GM12875 (cell line): ENCODE measurements at regions not wholly inside any gene's neighbourhood (a gene's known extent, or its start where the extent isn't known, plus 50 kb on each side); places are given as distances from the start of the nearest gene placed in this dataset.
"Not testable (repeated sequence)": the region's sequence is repeated elsewhere in the genome, so short reads cannot be mapped to it uniquely, and the experiment has no call there.

Source experiments
- H3K4me3 ChIP-seq: one replicate; pipeline ENCODE4 v1.5.1; 2011; ENCODE audit warnings: low read depth, low read length, control low read depth
- CTCF ChIP-seq: IDR thresholded peaks from 2 replicates; pipeline ENCODE4 v1.5.1; 2011; ENCODE audit warnings: low read depth, mild to moderate bottlenecking, control low read depth, inconsistent platforms, low read length, moderate library complexity, borderline replicate concordance; ENCODE audit not compliant: insufficient read depth

DNA sequence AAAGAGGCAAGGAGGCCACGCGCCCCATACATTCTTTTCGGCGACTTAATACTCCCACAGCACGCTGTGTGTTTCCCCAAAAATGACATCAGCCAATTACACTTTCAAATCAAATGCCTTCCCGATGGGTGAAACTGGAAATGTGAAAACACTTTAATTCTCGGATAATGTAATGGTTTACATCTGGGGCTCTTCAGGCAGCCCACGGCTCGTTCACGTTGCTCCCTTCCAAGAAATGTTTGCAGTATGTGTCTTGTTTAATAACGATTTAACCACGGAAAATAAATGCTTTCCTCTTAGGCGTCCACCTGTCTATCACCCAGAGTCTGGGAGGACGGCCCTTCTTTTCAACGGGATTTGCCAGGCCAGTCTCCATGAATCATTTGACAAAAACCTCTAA, 272.5 kb downstream of the SHOX start:
- no peak overlapping the region for H3K4me3 ChIP-seq
- TF ChIP-seq CTCF, result no peak

DNA sequence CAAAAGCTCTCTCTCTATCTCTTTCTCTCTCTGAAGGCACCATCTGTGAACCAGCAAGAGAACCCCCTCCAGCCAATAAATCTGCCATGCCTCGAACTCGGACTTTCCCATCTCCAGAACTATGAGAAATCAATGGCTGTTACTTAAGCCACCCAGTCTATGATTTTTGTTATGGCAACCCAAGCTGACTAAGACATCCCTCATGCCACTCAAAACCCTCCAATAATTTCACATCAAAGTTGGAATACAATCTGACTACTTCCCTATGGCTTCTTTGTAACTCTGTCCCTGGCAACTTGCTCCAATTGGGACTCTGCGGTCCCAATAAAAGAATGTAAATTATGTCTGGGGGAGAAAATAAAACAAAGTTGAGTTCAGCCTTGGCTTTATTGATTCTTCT, 265.7 kb downstream of the SHOX start:
- no peak overlapping the region for H3K4me3 ChIP-seq
- TF ChIP-seq CTCF, result no peak

DNA sequence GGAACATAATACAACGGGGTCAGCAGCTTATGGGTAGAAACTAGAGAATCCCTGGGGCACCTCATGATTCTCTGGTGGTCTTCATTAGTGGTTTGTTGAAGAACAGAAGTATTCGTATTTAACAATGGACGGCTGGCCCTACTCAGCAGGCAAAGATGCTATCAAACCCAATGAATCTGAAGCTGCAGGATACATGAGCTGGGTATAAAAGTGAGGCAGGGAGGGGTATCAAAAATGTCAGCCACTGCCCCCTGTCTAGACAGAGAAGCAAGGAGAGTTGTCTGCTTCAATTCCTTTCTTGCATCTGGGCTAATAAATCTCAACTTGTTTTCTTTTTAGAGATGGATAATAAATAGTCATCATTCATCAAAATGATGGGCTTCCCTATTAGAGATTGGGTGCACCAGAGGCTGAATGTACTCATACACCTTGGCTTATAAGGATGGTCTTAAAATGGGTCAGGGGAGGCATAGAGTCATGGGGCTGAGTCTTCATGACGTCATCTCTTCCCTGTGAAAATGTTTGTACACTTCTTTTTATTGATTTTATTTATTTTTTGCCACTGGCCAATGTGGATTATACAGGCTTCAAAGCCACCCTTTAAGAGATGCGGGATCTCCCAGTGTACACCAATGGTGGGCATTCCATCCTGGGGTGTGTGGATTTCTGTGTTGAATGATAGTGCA, 259.5 kb downstream of the SHOX start:
- TF ChIP-seq CTCF, result no peak
- H3K4me3 ChIP-seq, result no peak overlapping the region

DNA sequence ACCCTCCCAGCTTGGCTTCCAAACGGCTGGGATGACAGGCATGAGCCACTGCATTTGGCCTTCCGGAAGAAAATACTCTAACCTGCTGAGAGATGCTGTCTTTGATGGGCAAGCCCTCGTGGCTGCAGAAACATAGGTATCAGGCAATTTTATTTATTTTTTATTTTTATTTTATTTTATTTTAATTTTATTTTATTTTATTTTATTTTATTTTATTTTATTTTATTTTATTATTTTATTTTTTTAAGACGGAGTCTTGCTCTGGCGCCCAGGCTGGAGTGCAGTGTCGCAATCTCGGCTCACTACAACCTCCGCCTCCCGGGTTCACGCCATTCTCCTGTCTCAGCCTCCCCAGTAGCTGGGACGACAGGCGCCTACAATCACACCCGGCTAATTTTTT, 257.1 kb downstream of the SHOX start:
- not testable (repeated sequence) for H3K4me3 ChIP-seq

GRCh38 chrX:883588-883987, 253.0 kb downstream of the SHOX start:
- no peak overlapping the region for H3K4me3 ChIP-seq
- no peak for TF ChIP-seq CTCF

GRCh38 chrX:879756-880698, 249.4 kb downstream of the SHOX start:
- H3K4me3 ChIP-seq, result not testable (repeated sequence)

DNA sequence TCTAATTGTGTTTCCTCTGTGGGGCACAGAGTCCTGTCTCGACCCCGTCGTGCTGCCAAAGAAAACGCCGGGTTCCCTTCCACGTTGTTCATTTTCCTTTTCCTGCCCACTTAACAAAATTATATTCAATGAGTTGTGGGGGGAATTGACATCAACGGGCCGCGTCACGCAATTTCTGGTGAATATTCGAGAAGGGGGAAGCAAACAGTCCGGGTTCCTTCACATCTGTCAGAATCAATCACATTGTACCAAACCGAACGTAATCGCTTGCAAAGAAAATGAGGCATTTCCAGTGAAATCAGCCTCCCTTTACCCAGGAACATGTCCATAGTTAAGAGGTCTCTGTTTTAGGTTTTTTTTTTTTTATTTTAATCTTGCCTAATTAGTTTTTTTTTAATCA, 243.5 kb downstream of the SHOX start:
- no peak for TF ChIP-seq CTCF
- H3K4me3 ChIP-seq, result no peak overlapping the region

DNA sequence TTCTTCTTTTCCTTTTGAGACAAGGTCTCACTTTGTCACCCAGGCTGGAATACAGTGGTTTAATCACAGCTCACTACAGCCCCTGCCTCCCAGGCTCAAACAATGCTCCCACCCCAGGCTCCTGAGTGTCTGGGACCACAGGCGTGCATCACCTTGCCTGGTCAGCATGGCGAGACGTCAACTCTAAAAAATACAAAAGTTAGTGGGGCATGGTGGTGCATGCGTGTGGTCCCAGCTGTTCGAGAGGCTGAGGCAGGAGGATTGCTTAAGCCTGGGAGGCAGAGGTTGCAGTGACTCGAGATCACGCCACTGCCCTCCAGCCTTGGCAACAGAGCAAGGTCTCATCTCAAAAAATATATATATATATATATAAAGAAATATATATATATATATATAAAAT, 242.4 kb downstream of the SHOX start:
- no peak for TF ChIP-seq CTCF

More for the DNA sequence above, 242.4 kb downstream of the SHOX start:
- H3K4me3 ChIP-seq, result no peak overlapping the region
